Activated CD4-positive, alpha-beta T cell treated with anti-CD3 and anti-CD28 coated beads, Interleukin-2, amount 50 U/mL, for 4 hours (primary cell): ENCODE measurements at regions not wholly inside any gene's neighbourhood (a gene's known extent, or its start where the extent isn't known, plus 50 kb on each side); places are given as distances from the start of the nearest gene placed in this dataset.
"Not testable (repeated sequence)": the region's sequence is repeated elsewhere in the genome, so short reads cannot be mapped to it uniquely, and the experiment has no call there.

ENCODE experiments used
- DNase-seq, 2 experiments: peaks; one replicate each; pipeline ENCODE4 v3.0.0-alpha.2; 2020

GRCh38 chr6:140032189-140032588 is 657.7 kb upstream of the CITED2 start:
- DNase-seq: no peak

GRCh38 chr6:140029551-140029950 is 655.1 kb upstream of the CITED2 start:
- no peak for DNase-seq

- DNase-seq: no peak
Observed at GRCh38 chr6:140027219-140027618, 652.8 kb upstream of the CITED2 start.

- no peak for DNase-seq
Observed at GRCh38 chr6:140026546-140026945, 652.1 kb upstream of the CITED2 start.

- DNase-seq: no peak
Observed at GRCh38 chr6:140025171-140025570, 650.7 kb upstream of the CITED2 start.

GRCh38 chr6:140020207-140020791 is 645.9 kb upstream of the CITED2 start:
- no peak for DNase-seq

GRCh38 chr6:140018588-140018987 is 644.1 kb upstream of the CITED2 start:
- no peak for DNase-seq

GRCh38 chr6:140017470-140017869 is 643.0 kb upstream of the CITED2 start:
- no peak for DNase-seq

GRCh38 chr6:140012150-140012549 is 637.7 kb upstream of the CITED2 start:
- DNase-seq: no peak

GRCh38 chr6:140011537-140011936 is 637.1 kb upstream of the CITED2 start:
- DNase-seq: no peak

GRCh38 chr6:140009286-140009685 is 634.8 kb upstream of the CITED2 start:
- DNase-seq: no peak

- no peak for DNase-seq
Observed at GRCh38 chr6:140007525-140007924, 633.1 kb upstream of the CITED2 start.

GRCh38 chr6:140003217-140003616 is 628.8 kb upstream of the CITED2 start:
- no peak for DNase-seq

GRCh38 chr6:140002396-140003022 is 628.1 kb upstream of the CITED2 start:
- DNase-seq: no peak

GRCh38 chr6:140001821-140002341 is 627.4 kb upstream of the CITED2 start:
- no peak for DNase-seq

GRCh38 chr6:140001005-140001404 is 626.6 kb upstream of the CITED2 start:
- DNase-seq: no peak

GRCh38 chr6:139999661-140000060 is 625.2 kb upstream of the CITED2 start:
- DNase-seq: not testable (repeated sequence)

GRCh38 chr6:139998478-139998877 is 624.0 kb upstream of the CITED2 start:
- DNase-seq: not testable (repeated sequence)

GRCh38 chr6:139996253-139996834 is 621.9 kb upstream of the CITED2 start:
- DNase-seq: no peak

- DNase-seq: no peak
Observed at GRCh38 chr6:139994998-139995397, 620.5 kb upstream of the CITED2 start.

GRCh38 chr6:139990856-139991465 is 616.5 kb upstream of the CITED2 start:
- no peak for DNase-seq

- no peak for DNase-seq
Observed at GRCh38 chr6:139990026-139990686, 615.7 kb upstream of the CITED2 start.

GRCh38 chr6:139988685-139989084 is 614.2 kb upstream of the CITED2 start:
- no peak for DNase-seq
